ENCODE measurements at regions not wholly inside any gene's neighbourhood (a gene's known extent, or its start where the extent isn't known, plus 50 kb on each side); places are given as distances from the start of the nearest gene placed in this dataset.
"Not testable (repeated sequence)": the region's sequence is repeated elsewhere in the genome, so short reads cannot be mapped to it uniquely, and the experiment has no call there.

DNA sequence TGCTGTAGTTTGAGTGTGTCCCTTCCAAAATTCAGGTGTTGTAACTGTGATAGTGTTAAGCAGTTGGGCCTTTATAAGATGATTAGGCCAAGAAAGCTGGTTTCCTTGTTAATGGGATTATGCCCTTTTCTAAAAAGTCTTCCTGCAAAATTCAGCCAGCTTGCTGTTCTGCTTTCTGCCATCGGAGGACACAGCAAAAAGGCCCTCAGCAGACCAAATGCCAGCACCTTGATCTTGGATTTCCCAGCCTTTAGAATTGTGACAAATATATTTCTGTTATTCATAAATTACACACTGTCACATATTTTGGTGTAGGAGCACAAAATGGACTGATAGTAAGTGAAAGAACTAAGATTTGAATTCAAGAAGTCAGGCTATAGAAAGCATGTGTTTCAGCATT lies 203.2 kb downstream of the IZUMO3 start:
- DNase-seq, result no peak

- no peak for DNase-seq
Observed at GRCh38 chr9:24333629-24334028, 212.1 kb downstream of the IZUMO3 start.

GRCh38 chr9:24298912-24299311 lies 246.8 kb downstream of the IZUMO3 start:
- DNase-seq, result no peak

- DNase-seq, result no peak
Observed at GRCh38 chr9:24297931-24298330, 247.8 kb downstream of the IZUMO3 start.

DNA sequence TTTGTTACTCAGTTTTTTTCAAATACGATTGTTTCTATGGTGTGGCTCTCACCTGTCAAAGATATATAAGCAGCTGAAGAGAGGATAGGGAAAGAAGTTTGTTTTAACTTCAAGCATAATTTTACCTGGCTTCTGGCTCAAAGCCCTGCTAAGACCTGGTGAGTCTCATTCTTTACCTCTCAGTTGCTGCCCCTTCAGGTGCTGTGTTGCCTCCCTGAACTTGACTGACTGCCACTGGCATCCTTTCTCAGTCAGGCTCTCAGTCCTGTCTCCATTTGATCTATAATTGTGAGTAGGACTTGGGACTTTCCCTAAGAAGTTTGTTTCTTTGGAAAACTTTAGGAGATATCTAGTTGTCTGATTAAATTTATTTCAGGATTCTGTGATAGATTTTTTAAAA lies 249.6 kb downstream of the IZUMO3 start:
- no peak for DNase-seq

DNA sequence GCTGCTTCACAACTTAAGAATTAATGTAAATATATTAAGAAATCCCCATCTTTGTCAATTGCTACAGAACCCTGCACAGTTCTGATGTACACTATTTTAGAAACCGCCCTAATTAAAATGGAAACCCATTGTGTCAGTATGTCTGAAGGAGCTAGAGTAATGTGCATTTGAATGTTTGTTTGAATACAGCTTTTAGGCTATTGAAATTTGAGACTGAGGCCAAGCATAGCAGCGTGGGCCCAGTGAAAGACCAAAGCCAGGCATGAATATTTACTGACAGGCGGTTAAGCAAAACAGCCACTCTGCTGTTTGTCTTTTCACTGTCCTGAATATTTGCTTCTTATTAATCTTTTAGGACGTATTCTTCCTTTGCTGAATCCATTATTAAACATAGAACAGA lies 252.3 kb downstream of the IZUMO3 start:
- DNase-seq, result no peak

- DNase-seq, result no peak
Observed at GRCh38 chr9:24286761-24287160, 258.9 kb downstream of the IZUMO3 start.

DNA sequence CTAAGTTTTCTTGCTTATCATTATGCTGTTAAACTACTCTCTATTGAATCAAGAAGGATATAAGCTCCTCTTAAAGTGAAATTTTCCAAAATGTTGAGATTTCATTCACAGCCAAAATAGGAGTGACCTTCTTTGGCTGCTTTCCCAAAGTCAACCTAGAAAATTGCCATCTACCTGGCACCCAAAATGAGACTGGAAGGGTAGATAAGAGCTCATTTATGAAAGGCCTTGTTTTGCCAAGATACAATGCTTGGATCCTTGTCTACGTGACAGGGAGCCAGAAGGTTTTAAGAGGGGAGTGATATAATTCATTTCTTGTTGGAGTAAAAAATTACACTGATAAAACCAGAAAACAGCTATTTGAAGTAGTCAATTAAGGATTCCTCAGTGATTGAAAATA lies 287.1 kb downstream of the IZUMO3 start:
- DNase-seq, result no peak

GRCh38 chr9:24257726-24258125 lies 288.0 kb downstream of the IZUMO3 start:
- no peak for DNase-seq

GRCh38 chr9:24245988-24246387 lies 299.7 kb downstream of the IZUMO3 start:
- DNase-seq, result no peak

DNA sequence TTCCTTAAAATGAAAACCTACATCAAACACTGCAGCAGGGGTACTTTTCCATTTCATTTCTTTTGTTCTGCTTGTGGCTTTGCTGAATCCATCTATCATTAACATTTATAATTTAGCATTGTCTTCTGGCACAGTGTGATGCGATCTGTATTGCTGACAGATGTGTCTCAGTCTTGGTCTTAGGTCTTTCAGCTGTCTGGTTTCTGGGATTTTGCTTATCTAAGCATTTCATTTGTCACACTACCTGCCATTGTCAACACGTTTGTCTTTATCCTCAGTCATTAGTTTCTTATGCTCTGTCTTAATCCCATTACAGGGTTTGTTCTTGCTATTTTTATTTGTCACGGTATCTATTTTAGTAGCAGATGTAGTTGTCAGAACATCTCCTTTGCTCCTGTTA lies 303.1 kb downstream of the IZUMO3 start:
- no peak for DNase-seq

GRCh38 chr9:24218656-24219055 lies 327.0 kb downstream of the IZUMO3 start:
- DNase-seq, result no peak

DNA sequence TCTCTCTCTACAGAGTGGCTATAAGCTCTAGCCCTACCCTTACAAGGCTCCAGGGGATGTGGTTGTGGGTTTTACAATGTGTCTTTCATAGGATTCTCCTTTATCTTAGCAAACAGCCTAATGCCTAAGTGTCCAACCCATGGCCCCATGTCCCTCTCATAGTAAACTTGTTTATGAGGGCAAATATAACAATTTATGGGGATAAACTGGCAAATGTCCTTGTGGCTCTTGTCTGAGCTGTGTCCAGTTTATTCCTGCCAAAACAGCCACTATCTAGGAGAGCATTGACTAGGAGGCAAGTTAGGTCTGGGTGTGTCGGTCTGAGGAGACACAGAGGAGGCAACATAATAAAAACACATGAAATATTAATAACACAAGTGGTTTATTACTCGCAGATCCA lies 335.1 kb downstream of the IZUMO3 start:
- DNase-seq, result no peak

DNA sequence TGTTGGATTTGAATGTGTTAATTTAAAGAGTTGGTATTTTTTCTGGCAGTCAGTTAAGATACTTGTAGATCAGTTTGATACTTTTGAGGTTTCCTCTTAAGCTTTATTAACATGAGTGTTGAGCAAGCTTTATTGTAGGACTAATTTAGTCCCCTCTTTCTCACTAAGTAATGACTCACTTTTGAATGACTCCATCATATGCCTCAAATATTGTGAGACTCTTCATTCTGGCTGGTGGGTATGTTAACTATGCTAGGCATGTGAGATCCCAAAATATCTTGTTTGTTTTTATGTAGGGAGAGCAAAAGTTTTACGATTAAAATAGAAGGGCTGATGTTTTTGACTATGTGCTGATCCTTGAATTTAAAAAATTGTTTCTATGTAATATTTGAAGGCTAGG lies 355.7 kb downstream of the IZUMO3 start:
- peak; percentile 0 for DNase-seq

DNA sequence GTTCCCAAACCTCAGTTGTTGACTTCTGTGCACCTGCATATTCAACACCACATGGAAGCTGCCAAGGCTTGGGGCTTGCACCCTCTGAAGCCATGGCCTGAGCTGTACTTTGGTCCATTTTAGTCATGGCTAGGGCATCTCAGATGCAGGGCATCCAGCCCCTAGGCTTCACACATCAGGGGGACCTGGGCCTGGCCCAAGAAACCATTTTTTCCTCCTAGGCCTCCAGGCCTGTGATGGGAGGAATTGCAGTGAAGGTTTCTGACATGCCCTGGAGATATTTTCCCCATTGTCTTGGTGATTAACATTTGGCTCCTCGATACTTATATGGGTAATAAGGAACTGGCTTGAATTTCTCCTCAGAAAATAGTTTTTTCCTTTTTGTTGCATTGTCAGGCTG lies 354.5 kb upstream of the ELAVL2 start:
- not testable (repeated sequence) for DNase-seq

DNA sequence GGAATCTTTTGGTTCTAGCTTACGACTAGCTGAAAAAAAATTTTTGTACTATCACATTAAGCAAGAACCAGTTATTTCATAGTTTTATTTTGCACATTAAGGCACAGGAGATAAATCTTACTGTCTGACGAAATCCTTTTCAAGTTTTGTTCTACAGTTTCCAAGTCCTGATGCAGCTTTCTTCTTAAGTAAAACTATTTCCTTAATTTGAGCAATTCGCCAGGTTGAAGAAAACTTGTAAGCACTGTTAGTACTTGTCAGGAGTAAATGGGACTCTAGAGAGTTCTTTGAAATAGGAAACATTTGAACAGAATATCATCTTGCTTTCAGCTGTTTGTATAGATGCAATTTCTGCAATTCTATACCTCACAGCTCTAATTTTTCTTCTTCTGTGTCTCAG lies 318.8 kb upstream of the ELAVL2 start:
- DNase-seq, result no peak

- DNase-seq, result not testable (repeated sequence)
Observed at GRCh38 chr9:24135072-24135471, 309.0 kb upstream of the ELAVL2 start.

GRCh38 chr9:24132244-24132643 lies 306.2 kb upstream of the ELAVL2 start:
- DNase-seq, result no peak

- DNase-seq, result no peak
Observed at GRCh38 chr9:24127519-24127918, 301.5 kb upstream of the ELAVL2 start.

DNA sequence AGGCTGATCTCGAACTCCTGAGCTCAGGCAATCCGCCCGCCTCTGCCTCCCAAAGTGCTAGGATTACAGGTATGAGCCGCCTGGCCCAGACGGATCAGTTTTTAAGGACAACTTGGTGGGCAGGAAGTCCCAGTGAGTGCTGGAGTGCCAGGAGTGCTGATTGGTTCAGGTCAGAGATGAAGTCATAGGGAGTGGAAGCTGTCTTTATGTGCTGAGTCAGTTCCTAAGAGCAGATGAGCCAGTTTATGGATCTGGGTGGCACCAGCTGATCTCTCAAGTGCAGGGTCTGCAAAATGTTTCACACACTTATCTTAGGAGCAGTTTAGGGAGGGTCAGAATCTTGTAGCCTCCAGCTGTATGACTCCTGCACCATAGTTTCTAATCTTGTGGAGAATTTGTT lies 292.1 kb upstream of the ELAVL2 start:
- DNase-seq, result no peak

GRCh38 chr9:24096756-24097155 lies 270.7 kb upstream of the ELAVL2 start:
- no peak for DNase-seq

GRCh38 chr9:24095246-24095645 lies 269.2 kb upstream of the ELAVL2 start:
- no peak for DNase-seq

GRCh38 chr9:24090566-24090965 lies 264.5 kb upstream of the ELAVL2 start:
- DNase-seq, result no peak

GRCh38 chr9:24073666-24074065 lies 247.6 kb upstream of the ELAVL2 start:
- no peak for DNase-seq

- no peak for DNase-seq
Observed at GRCh38 chr9:24073007-24073592, 247.1 kb upstream of the ELAVL2 start.

Data from tongue (tissue), 1 donor.